Left lung (tissue), 4 donors: ENCODE measurements at regions not wholly inside any gene's neighbourhood (a gene's known extent, or its start where the extent isn't known, plus 50 kb on each side); places are given as distances from the start of the nearest gene placed in this dataset.

Experiments used
- ATAC-seq: fragments of 200-7000 bp; cut with Tn5 transposase; one replicate; pipeline ENCODE4 v1.9.1; 2020; ENCODE audit warnings: moderate library complexity
- DNase-seq, 4 donors: peaks; one replicate each; pipeline ENCODE4 v3.0.0-alpha.2; 2013 to 2020
- H3K27ac ChIP-seq, 2 donors: fragments of 200-600 bp; sonication (generic) in 1 of 2; one replicate each; pipeline versions ENCODE4 v1.5.0 to v1.8.0; 2020 to 2021
- H3K27me3 ChIP-seq, 2 donors: fragments of 200-600 bp; sonication (generic) in 1 of 2; one replicate each; pipeline versions ENCODE4 v1.5.0 to v1.8.0; 2020 to 2021
- H3K36me3 ChIP-seq, 2 donors: fragments of 200-600 bp; sonication (generic) in 1 of 2; one replicate each; pipeline versions ENCODE4 v1.5.0 to v1.8.0; 2020 to 2021
- H3K4me1 ChIP-seq, 2 donors: fragments of 200-600 bp; one replicate each; pipeline ENCODE4 v1.8.0; 2021
- H3K4me3 ChIP-seq, 2 donors: fragments of 200-600 bp; sonication (generic) in 1 of 2; one replicate each; pipeline versions ENCODE4 v1.5.0 to v1.8.0; 2020 to 2021; ENCODE audit warnings: mild to moderate bottlenecking in 1 of 2
- H3K9me3 ChIP-seq, 2 donors: fragments of 200-600 bp; sonication (generic) in 1 of 2; one replicate each; pipeline versions ENCODE4 v1.5.0 to v1.8.0; 2020 to 2021
- intact Hi-C, 2 donors: fragments of 100-400 bp; cut with DNase I; formaldehyde crosslinking; loops; one replicate each; pipeline versions ENCODE4 v1.11.2 to v1.14.2; 2022
- TF ChIP-seq, protein P1 (sequence below), 2 donors: fragments of 200-600 bp; sonication (generic) in 1 of 2; IDR thresholded peaks; one replicate each; pipeline versions ENCODE4 v1.5.0 to v1.8.0; 2021; ENCODE audit warnings: antibody characterized with exemption in 2 of 2
- donor health status: DM: no; HTN: yes; CAD: no.
- donor health status: DM: no; HTN: no; CAD: no.

DNA sequence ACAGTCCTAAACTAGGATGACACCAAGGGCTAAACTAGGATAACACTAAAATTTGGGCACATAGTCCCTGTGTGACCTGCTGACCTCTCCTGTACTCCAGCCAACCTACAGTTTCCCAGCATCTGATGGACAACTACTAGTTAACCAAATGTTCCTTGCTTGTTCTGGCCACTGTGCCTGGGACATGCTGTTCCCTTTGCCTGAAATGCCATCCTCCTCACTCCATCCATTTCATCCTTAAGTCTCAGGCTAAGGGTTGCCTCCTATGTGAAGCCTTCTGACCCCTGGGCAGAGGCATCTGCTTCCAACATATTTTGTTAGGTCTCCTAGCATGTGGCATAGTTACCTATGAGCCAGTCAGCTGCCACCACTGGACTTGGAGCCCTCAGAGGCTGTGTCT, 204.9 kb upstream of the JUN start:
- H3K27me3 ChIP-seq, result no peaks in the 10 kb centered on the region
- H3K9me3 ChIP-seq, result no peaks in the 10 kb centered on the region
- H3K36me3 ChIP-seq, result no peaks in the 10 kb centered on the region
- intact Hi-C loops, result no loop called here
- ATAC-seq, result no peak
- DNase-seq, result no peak
- no peaks in the 10 kb centered on the region for H3K4me1 ChIP-seq
- TF ChIP-seq, protein P1, sequence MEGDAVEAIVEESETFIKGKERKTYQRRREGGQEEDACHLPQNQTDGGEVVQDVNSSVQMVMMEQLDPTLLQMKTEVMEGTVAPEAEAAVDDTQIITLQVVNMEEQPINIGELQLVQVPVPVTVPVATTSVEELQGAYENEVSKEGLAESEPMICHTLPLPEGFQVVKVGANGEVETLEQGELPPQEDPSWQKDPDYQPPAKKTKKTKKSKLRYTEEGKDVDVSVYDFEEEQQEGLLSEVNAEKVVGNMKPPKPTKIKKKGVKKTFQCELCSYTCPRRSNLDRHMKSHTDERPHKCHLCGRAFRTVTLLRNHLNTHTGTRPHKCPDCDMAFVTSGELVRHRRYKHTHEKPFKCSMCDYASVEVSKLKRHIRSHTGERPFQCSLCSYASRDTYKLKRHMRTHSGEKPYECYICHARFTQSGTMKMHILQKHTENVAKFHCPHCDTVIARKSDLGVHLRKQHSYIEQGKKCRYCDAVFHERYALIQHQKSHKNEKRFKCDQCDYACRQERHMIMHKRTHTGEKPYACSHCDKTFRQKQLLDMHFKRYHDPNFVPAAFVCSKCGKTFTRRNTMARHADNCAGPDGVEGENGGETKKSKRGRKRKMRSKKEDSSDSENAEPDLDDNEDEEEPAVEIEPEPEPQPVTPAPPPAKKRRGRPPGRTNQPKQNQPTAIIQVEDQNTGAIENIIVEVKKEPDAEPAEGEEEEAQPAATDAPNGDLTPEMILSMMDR (IDR thresholded peaks at IDR 0.05), result no peak
- H3K27ac ChIP-seq, result no peak overlapping the region
- no peak overlapping the region for H3K4me3 ChIP-seq

DNA sequence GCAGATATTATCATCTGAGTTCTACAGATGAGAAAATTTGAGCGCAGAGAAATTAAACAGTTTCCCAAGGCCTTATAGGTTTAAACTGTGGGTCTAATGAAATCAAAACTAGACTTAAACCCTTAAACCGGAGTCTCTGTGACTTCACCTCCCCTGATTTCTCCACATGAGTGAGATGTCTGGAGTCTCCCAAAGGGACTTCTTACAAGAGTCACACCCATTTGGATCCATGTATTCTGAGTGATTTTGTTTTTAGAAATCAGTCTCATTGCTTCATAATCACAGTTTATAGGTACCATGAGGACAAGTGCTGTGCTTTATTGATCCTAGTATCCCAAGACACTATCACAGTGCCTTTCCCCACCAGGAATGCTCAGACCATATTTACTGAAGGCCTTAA, 206.0 kb upstream of the JUN start:
- H3K9me3 ChIP-seq, result no peaks in the 10 kb centered on the region
- no peaks in the 10 kb centered on the region for H3K27me3 ChIP-seq
- intact Hi-C loops, result no loop called here
- no peak overlapping the region for H3K27ac ChIP-seq
- DNase-seq, result no peak
- no peak for ATAC-seq
- no peaks in the 10 kb centered on the region for H3K4me1 ChIP-seq
- TF ChIP-seq, protein P1 (IDR thresholded peaks at IDR 0.05), result no peak
- H3K4me3 ChIP-seq, result no peak overlapping the region
- no peaks in the 10 kb centered on the region for H3K36me3 ChIP-seq

DNA sequence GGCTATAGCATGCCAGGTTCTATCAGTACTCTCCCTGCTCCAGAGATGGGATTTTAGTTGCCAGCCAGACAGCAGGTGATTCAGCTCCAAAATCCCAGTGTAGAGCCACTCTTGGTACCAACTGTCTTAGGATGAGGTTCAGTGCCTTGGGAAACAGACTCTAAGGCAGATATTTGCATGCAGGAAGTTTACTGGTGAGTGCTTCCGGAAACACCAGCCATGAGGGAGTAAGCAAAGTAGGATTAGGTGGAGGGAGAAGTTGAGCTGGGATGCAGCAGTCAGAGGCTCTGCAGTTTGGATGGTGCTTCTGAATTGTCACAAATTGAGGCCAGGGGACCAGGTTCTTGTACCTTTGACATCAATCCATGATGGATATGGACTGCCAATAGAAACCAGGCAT, 207.5 kb upstream of the JUN start:
- Histone ChIP-seq H3K36me3 (no peaks in the 10 kb centered on the region), H3K27me3 (no peaks in the 10 kb centered on the region), H3K9me3 (no peaks in the 10 kb centered on the region), H3K27ac (no peak overlapping the region), H3K4me3 (no peak overlapping the region), H3K4me1 (no peaks in the 10 kb centered on the region)
- intact Hi-C loops, result no loop called here
- TF ChIP-seq, protein P1 (IDR thresholded peaks at IDR 0.05), result no peak
- ATAC-seq, result no peak
- no peak for DNase-seq

DNA sequence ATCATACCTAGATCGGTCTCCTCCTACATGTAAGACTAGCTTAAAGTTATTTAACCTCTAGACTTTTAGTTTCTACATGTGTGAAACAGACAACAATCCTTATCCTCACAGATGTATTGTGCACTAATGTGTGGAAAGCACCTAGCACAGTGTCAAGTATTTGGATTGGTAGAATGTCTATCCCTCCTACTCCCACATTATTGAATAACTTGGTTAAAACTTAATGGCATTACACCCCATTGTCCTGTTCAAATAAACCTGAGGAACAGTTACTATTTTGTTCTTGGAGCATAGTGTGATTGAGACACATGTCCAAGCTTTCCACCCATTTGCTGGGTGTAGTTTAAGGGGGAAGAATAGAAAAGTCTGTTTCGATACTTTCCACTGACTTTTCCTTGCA, 208.8 kb upstream of the JUN start:
- no peak for DNase-seq
- intact Hi-C loops, result no loop called here
- Histone ChIP-seq H3K4me1 (no peaks in the 10 kb centered on the region), H3K27me3 (no peaks in the 10 kb centered on the region), H3K9me3 (no peaks in the 10 kb centered on the region), H3K4me3 (no peak overlapping the region), H3K27ac (no peak overlapping the region), H3K36me3 (no peaks in the 10 kb centered on the region)
- TF ChIP-seq, protein P1 (IDR thresholded peaks at IDR 0.05), result no peak
- no peak for ATAC-seq

- intact Hi-C loops, result no loop called here
- TF ChIP-seq, protein P1 (IDR thresholded peaks at IDR 0.05), result no peak
- H3K27ac ChIP-seq, result no peak overlapping the region
- H3K9me3 ChIP-seq, result no peaks in the 10 kb centered on the region
- no peaks in the 10 kb centered on the region for H3K36me3 ChIP-seq
- no peak for ATAC-seq
- H3K4me1 ChIP-seq, result no peaks in the 10 kb centered on the region
- DNase-seq, result no peak
- H3K27me3 ChIP-seq, result no peaks in the 10 kb centered on the region
- no peak overlapping the region for H3K4me3 ChIP-seq
These were observed 209.6 kb upstream of the JUN start for GRCh38 chr1:58993403-58993802.
